Right cardiac atrium (tissue), 5 donors: ENCODE measurements at regions not wholly inside any gene's neighbourhood (a gene's known extent, or its start where the extent isn't known, plus 50 kb on each side); places are given as distances from the start of the nearest gene placed in this dataset.
"Not testable (repeated sequence)": the region's sequence is repeated elsewhere in the genome, so short reads cannot be mapped to it uniquely, and the experiment has no call there.

Experiments
- ATAC-seq, 2 donors: fragments of 200-7000 bp; cut with Tn5 transposase; one replicate each; pipeline versions ENCODE4 v1.8.0 to v1.9.1; 2020; ENCODE audit warnings: moderate library complexity in 2 of 2, mild to moderate bottlenecking in 1 of 2
- DNase-seq, 3 donors: peaks; one replicate each; pipeline ENCODE4 v3.0.0-alpha.2; 2020
- H3K27ac ChIP-seq: one replicate; pipeline ENCODE4 v1.5.1; 2013; ENCODE audit warnings: mild to moderate bottlenecking, low read length, control low read depth, moderate library complexity
- H3K27me3 ChIP-seq: one replicate; pipeline ENCODE4 v1.6.1; 2013; ENCODE audit not compliant: control insufficient read depth, insufficient read depth
- H3K4me1 ChIP-seq: one replicate; pipeline ENCODE4 v1.6.1; 2013; ENCODE audit warnings: low read length; ENCODE audit not compliant: control insufficient read depth, insufficient read depth
- H3K4me3 ChIP-seq: one replicate; pipeline ENCODE4 v1.5.1; 2013; ENCODE audit warnings: low read length, control low read depth
- H3K9me3 ChIP-seq: one replicate; pipeline ENCODE4 v1.6.1; 2013; ENCODE audit warnings: low read length; ENCODE audit not compliant: control insufficient read depth
- WGBS: extraction: QIAGEN DNeasy Blood & Tissue Kit; methylation state at CpG from one replicate; pipeline ENCODE4 v1.1.7; 2013; 5-methylcytosine and 5-hydroxymethylcytosine counted together
- intact Hi-C, 4 donors: fragments of 100-400 bp; cut with DNase I; formaldehyde crosslinking; loops; one replicate each; pipeline versions ENCODE4 v1.11.0 to v1.14.0; 2022 to 2023
- donor health status: healthy with polysubstance abuse.
- donor health status: DM: no; HTN: yes; CAD: no.
- donor health status: DM: no; HTN: no; CAD: no.
- donor health status: DM: no; HTN: yes; CAD: no; lungs with severe emphysema.
- donor health status: DM: yes; HTN: yes; CAD: no.

DNA sequence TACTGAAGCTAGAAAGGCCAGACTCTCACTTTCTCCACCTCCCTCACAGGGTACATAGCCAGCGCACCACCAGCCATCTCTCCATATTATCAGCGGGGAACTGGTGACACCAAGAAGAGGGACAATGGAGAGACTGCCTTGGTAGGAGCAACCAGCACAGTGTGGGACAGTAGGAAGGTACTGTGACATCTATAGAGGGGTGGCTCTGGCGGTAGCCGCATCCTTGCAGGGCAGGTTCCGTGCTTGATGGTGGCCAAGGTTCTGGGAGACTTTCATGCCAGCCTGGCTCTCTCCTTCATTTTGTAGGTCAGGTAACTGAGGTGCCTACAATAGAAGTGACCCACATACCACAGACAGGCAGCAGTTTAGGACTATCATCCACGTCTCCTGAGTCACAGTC, 65.5 kb upstream of the SMIM23 start:
- H3K9me3 ChIP-seq, result no peaks in the 10 kb centered on the region
- no peak overlapping the region for H3K4me3 ChIP-seq
- no peaks in the 10 kb centered on the region for H3K27me3 ChIP-seq
- no peak overlapping the region for H3K27ac ChIP-seq
- intact Hi-C loops, result no loop called here
- H3K4me1 ChIP-seq, result no peaks in the 10 kb centered on the region
- DNase-seq (no peak), ATAC-seq (no peak)
- 80% methylated on average over 6 of the region's 6 CpGs for WGBS

DNA sequence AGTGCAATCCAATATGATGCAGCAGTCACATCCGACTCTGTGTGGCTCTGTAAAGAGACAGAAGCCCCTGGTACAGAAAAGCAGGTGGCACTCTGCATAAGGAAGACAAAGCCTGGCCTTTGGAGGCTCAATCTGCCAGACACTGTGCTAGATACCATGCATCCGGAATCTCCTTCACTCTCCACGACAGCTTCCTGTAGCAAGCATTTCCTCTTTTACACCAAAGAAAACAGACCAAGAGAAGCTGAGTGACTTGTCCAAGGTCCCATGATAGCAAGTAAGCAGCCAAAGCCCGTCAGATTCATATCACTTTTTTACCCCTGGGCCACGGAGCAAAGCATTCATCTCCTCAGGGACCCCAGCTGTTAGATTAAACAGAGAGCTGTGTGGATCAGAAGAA, 64.2 kb upstream of the SMIM23 start:
- ATAC-seq, result peak; percentile 40 to 59
- no peaks in the 10 kb centered on the region for H3K27me3 ChIP-seq
- H3K27ac ChIP-seq, result no peak overlapping the region
- no peak overlapping the region for H3K4me3 ChIP-seq
- H3K4me1 ChIP-seq, result no peaks in the 10 kb centered on the region
- 33% methylated on average over 5 of the region's 5 CpGs for WGBS
- intact Hi-C loops, result no loop called here
- no peak for DNase-seq
- no peaks in the 10 kb centered on the region for H3K9me3 ChIP-seq

DNA sequence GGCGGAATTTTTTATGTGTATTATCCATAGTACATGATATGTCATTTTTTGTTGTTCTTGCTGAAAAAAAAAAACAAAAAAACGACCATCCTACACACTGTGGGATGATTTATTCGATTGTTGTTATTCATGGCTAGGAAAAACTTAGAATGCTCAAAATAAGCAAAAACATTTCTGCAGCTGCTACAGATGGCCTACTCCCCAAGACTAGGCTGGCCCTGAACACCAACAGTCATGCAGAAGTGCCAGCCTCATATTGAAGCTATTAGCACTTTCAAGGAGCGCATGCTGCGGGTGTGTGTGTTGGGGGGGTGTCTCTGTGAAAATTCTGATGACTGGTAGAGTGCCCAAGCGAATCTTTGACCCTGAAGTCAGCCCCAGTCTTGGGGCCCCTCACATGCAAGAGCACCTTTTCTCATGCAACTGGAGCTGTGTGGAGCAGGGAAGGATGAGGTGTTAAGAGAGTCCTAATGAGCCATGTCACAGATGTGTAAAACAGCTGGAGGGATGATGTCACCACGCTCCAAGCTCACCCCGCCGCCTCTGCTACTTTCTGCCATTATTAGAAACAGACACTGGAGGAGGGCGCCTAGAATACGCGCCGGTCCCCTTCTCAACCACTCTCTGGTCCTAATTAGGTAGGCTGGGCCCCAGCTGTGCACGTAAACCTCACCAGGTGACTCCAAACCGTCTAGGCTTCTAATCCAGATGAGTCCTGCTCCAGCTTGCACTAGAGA, 61.0 kb upstream of the SMIM23 start:
- intact Hi-C loops, result no loop called here
- Histone ChIP-seq H3K4me3 (no peak overlapping the region), H3K9me3 (no peaks in the 10 kb centered on the region), H3K4me1 (no peaks in the 10 kb centered on the region), H3K27ac (no peak overlapping the region), H3K27me3 (no peaks in the 10 kb centered on the region)
- ATAC-seq (no peak), DNase-seq (no peak)
- WGBS, result 70% methylated on average over 15 of the region's 15 CpGs

DNA sequence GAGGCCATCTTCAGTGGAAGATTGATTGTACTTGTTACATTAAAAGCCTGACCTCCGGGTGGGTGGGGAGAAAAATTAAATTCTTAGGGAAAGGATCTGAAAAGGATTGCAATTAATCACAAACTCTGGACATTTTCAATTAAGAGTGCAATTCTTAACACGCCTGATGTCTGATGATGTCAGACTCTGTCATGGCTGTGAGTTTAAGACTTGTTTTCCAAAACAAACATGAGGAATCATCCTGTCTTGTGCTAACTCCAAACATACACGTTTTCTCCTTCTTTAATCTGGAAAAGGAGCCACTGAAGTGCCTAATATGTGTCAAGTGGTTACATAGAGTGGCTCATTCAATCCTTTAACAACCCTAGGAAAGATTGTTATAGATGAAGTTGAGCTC, 60.4 kb upstream of the SMIM23 start:
- ATAC-seq (no peak), DNase-seq (no peak)
- no peaks in the 10 kb centered on the region for H3K27me3 ChIP-seq
- intact Hi-C loops, result no loop called here
- 59% methylated on average over 3 of the region's 3 CpGs for WGBS
- H3K27ac ChIP-seq, result no peak overlapping the region
- H3K9me3 ChIP-seq, result no peaks in the 10 kb centered on the region
- H3K4me3 ChIP-seq, result no peak overlapping the region
- H3K4me1 ChIP-seq, result no peaks in the 10 kb centered on the region

DNA sequence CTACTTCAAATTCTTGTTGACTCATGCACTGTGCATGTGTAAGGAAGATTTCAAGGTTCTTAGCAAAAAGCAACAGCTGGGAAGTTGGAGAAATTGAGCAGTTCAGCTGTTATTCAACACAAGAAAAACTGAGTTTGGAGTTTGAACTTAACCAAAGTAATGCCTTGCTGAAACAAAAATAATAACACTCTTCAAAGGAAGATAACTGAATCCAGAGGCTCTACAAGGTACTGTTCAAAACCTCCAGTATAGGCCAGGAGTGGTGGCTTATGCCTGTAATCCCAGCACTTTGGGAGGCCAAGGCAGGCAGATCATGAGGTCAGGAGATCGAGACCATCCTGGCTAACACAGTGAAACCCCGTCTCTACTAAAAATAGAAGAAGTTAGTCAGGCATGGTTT, 58.8 kb upstream of the SMIM23 start:
- H3K27ac ChIP-seq, H3K9me3 ChIP-seq, intact Hi-C loops, H3K27me3 ChIP-seq, ATAC-seq, DNase-seq, H3K4me1 ChIP-seq, H3K4me3 ChIP-seq: not testable (repeated sequence)
- WGBS, result 89% methylated on average over 2 of the region's 2 CpGs

DNA sequence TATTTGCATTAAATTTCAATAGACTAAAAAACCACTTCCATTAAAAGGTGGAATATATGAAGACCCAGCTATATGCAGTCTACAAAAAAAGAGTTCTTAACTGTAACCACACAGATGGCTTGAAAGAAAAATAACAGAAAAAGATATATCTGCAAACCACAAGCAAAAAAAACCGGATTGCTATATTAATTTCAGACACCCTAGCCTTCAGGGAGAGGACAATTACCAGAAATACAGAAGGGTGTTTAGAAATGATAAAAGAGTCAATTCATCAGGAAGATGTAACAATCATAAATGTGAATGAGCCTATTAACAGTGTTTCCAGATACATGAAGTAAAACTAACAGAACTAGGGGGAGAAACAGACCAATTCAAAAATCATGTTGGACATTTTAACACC, 56.9 kb upstream of the SMIM23 start:
- 82% methylated on average over 1 of the region's 1 CpG for WGBS
- Histone ChIP-seq H3K4me1 (no peaks in the 10 kb centered on the region), H3K4me3 (no peak overlapping the region), H3K27ac (no peak overlapping the region), H3K9me3 (no peaks in the 10 kb centered on the region), H3K27me3 (no peaks in the 10 kb centered on the region)
- ATAC-seq, result no peak
- no peak for DNase-seq
- intact Hi-C loops, result no loop called here
